NCI-H1048 (cell line): ENCODE measurements at regions not wholly inside any gene's neighbourhood (a gene's known extent, or its start where the extent isn't known, plus 50 kb on each side); places are given as distances from the start of the nearest gene placed in this dataset.

ENCODE experiments used
- DNase-seq: peaks from one replicate; lab custom pipeline; 2025; lab: John Stamatoyannopoulos, UW

DNA sequence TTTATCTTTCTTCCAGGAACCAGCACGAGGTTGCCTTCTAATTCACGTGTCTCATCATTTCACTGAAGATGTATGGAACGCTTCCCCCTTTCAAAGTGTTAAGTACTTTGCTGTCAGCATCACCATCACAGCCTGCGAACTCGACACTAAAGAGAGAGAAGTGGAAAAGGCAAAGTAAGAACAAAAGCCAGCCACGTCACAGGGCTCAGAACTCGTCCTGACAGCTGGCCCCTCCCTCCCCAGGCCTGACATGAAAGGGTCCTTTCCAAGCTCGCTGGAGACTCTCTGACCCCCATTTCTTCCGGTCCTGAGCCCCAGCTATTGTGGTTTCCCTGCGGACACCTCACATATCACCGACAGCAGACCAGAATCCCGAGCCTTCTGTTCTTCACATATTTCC lies 177.8 kb upstream of the NTM start:
- DNase-seq: no peak

DNA sequence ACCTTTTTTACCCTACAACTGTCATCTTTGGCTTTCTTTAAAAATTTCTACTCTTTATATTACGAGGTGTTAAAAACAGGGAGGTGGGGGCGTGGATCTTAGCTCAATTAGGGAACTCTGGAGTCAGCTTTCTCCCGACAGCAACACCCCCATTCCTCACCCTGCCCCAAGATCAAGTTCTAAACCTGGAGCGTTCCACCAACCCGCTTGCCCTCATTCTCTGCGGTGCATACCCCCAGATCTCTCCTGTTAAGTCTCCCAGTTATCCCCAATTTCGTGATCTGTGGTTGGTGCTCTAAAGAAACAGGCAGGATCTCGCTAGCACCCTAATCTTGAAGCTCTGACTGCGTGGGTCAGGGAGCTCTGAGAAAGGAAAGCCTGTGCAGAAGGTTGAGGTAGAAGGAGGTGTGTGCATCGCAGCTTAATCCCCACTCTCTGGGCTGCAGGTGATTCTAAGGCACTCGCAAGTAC lies 177.3 kb upstream of the NTM start:
- no peak for DNase-seq

DNA sequence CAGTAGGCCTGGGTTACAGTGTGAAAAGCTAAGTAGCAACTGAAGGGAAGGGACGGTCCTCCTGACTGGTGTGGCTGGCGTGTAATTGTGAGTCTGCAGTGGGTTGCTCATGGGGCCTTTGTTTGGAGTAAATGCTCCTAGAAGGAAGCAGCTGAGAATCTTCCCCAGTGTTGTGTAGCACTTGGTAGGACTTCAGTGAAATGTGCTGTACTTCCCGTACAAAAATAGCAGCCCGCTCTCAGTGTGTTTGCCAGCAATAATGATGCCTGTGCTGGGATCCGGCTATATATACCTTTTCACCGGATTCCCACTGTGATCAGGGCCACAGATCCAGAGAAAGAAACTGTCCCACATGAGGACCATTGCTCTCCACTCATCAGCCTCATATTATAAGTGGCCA lies 175.7 kb upstream of the NTM start:
- DNase-seq: no peak

DNA sequence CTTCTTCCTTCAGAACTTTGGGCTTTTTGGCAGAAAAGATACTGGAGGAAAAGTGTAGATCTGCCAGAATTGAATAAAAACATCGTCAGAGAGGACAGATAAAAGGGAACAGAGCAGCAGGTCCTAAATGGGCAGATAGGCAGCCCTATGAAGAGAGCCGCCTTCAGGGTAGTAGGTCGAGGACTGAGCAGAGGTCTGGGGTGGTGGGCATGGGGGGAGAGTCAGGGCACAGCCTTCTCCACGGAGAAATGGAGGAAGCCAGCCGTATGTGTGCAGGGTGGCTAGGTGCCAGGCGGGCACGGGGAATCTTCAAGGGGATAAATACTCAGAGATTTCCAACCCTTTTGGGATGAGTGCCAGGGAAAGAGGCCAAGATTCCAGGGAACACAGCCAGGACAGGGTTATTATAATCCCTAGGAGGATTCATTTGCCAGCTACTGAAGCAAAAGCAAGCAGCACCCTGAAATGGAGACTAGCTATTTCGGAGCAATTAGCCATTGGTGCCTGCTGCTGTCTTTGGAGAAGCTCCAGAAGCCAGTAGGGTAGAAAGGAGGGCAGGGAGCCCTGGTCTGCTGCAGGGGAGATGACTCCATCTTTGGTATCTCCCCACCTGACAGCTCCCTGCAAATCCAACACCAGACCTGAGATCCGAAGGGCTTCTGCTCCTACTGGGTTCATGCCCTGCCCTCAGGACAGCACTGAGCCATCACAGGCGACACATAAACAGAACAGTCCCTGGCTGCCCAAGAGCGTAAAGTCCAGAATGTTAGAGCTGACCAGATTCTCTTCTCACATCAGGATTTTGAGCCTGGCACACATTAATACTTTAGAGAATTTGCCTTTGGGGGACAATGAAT lies 174.5 kb upstream of the NTM start:
- no peak for DNase-seq

DNA sequence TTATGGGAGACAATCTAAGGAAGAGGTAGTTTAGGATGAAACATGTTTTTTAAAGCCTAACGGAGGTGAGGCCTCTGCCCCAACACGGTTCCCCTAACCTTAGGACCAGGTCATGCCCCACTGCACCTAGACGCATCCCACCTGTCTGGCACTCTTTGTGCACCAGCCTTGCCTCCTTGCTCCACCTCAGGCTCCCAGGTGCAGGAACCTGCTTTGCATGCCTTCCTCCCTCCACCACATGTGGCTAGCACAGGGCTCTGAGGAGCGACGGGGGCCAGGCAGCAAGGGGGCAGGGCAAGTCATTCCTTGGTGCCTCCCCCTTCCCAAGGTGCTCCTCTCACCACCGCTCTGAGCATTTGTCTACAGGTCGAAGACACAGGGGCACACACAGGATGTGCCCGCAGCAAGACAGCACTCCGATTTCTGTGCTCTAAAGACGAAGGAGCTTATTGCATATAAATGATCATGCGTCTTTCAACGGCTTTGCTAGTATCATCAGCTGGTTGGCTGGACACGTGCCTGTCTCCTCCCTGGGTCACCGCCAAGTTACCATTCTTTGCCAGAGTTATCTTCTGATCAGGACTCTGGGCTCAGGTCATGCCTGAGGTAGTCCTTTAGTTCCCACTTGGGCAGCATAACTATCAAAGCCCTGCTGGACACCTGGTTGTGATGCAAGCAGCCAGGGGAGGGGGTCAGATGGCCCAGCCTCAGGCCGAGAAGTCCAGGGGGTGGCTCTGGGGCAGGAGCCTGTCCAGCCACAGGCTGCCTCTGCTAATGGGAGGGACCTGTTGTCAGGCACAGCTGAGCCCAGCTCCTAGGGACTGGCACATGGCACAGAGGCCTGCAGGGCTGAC lies 172.0 kb upstream of the NTM start:
- no peak for DNase-seq

DNA sequence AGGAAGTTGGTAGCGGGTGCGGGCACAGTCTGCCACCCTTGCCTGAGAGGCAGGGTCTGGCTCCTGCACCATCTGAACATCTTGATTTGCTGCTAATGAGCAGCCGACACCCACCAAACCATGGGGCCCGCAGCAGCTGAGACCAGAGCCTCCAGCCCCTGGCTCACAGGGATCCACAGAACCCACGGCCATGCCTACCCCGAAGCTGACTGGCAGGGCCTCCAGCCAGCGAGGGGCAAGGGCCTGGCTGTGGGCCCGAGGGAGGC lies 171.5 kb upstream of the NTM start:
- DNase-seq: no peak

DNA sequence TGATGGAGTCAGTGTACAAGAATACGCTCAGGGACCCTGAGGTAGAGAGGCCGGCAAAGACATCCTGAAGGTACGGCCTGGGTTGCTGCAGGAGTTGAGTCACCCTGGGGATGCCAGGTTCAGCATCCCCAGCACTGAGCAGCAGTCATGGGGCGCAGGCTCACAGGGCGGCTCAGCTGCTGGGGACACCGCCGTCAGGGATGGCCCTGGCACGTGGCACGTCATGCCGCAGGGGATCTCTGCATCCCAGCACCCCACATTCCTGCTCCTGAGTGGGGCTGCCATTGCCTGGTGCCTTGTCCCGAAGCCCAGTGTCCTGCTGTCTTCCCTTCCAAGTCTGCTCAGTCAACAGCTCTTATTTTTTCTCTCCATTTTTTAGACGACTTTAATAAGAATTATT lies 168.7 kb upstream of the NTM start:
- no peak for DNase-seq

DNA sequence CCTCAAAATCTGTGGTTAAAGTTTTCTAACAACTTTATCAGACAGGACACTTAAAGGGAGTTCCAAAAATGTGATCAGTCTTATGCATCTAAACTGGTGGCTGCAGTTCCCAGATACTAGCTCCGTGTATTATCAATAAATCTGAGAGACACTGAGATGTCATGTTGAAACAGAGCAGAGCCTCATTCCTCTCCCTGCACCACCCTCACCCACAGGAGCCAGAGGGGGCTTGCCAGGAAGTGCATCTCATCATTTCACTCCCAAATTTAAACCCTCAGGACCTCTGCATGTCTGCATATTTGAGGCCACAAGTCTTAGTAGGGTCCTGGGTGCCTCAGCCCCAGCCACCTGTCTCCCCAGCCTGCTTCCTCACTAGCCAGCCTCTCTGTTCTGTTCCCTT lies 167.4 kb upstream of the NTM start:
- DNase-seq: no peak

DNA sequence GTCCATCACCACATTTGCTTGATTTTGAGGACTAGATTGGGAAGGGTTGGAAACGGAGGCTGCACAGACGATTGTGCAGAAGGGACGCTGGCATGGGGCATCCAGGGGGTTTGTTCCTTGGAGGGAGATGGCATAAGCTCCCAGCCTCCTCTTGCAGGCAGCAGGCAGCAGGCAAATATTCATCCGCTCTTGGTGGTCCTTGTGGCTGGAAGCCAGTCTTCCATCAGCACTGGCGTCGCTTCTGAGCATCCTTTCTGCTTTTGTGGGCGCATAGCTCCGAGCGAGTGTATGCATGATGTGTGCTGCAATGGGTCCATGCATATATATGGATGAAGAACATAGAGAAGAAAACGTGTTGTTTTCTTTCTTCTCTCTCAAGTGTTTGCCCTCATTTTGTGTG lies 166.1 kb upstream of the NTM start:
- no peak for DNase-seq

DNA sequence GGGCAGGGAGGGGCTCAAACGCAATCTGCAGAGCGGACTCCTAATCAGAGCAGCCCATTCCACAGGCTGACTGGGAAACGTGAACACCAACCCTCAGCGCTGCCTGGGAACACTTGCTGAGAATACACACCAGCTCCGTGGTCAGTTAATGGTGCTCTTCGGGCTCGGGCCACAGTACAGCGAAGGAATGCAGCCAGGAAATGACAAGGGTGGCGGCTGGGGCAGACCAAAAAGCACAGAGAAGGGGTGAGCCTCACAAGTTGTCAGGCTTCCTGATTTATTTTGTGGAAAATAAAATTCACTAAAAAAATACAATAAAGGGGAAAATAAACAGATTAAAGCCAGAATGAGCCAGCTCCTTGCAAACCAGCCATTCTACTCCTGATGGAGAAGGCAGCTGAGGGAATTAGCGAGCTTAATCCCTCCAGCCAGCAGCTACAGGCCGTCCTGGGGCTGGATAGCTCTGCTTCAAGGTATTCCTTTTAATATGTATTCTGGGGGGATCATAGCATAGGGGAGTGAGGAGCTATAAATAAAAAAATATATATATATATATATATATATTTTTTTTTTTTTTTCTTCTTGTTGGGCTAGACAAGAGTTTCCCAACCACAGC lies 165.5 kb upstream of the NTM start:
- no peak for DNase-seq

DNA sequence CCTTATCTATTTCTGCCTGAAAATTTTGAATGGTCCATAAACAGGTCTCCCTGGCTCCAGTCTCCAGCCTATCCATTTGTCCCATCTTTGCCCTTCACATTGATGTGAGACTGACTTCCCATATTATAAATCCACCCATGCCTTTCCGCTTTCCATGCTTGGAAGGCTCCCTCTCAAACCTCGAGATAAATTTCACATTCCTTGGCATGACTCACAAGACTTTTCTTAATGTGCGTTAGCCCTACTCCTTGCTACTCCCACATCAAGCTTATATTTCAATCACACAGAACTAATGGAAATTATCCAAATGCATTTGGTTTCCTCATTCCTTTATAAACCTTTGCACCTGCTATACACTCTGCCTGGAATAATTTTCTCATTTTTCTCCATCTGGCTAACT lies 163.7 kb upstream of the NTM start:
- DNase-seq: no peak

DNA sequence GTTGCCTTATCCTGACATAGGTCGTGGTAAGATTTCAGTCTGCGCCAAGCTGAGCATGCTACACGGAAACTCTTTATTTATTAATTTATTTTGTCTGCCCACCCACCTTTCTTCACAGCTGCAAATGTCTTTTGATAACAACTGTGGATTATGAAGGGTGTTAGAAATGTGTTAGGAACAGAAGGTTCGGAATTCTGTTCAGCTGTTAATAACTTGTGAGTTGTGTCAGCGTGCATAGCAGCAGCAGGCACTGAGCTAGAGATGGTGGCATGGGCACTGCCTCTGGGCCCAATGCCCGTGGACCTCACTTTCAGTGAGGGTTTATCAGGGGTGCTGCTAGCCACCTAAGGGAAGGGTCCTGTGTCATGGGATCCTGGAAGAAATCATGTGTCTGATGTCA lies 162.5 kb upstream of the NTM start:
- DNase-seq: no peak

DNA sequence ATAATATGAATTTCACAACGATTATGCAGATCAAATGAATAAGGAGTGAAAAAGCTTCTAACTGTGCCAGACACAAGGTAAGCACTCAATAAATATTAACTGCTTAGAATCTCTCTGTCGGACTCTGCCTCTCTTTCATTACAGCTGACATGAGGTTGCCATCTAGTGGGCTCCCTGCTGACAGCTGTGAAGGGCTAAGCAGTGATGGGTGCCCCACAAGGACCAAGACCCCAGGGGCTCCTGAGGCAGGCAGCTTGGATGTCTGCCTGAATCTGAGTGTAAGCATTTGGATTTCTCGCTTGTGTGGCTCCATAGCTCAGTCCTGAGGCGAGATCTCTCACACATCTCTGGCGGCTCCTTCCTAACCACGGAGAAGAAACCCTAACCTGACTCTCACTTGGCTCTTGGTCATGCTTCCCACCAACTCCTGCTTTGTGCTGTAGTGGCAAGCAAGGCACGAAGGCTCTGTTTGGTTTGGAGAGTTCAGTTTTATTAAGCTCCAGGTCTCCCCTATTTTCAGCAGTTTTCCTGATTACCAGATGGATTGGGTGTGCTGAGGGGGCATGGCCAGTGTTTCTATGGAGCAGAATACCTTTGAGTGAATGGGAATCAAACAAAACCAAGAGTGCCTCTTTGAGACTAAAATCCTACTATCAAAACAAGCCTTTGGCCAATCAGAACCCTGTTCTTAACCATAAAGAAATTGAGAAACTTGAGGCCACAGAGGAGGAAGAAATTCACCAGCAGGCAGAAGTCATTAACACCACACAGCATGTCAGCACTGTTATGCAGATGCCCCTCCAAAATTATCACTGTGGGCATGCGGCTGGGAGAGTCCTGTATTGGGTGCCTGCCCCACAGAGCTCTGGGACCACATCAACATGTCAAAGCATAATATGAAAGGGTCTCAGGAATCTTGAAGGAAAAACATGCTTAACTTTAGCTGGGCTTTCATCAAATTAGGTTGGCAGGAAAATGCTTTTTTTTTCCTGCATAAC lies 152.8 kb upstream of the NTM start:
- no peak for DNase-seq

DNA sequence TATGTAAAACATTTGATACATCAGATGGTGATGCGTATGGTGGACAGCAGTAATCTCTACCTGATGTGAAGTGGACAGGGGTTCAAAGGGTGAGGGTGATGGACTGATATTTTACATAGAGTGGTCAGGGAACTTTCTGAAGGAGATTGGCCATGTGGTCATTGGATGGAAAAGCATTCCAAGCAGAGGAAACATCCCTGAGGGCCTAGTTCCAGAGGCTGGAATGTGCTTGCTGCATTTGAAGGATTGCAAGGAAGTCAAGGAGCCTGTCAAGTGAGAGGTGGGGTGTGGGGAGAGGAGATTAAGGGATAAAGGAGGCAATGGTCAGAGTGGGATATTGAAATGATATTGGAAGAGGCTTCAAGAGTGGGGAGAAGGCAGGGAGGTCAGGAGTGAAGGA lies 151.9 kb upstream of the NTM start:
- DNase-seq: no peak

DNA sequence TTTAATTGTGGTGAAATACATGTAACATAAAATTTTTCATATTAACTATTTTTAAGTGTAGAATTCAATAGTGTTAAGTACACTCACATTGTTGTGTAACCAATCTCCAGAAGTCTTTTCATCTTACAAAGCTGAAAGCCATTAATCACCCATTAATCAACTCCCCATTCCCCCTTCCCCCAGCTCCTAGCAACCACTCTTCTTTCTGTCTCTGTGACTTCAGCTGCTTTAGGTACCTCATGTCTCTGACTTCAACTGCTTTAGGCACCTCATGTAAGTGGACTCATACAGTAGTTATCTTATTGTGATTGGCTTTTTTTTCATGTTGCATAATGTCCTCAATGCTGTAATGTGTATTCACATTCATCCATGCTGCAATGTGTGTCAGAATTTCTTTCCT lies 150.8 kb upstream of the NTM start:
- DNase-seq: no peak

DNA sequence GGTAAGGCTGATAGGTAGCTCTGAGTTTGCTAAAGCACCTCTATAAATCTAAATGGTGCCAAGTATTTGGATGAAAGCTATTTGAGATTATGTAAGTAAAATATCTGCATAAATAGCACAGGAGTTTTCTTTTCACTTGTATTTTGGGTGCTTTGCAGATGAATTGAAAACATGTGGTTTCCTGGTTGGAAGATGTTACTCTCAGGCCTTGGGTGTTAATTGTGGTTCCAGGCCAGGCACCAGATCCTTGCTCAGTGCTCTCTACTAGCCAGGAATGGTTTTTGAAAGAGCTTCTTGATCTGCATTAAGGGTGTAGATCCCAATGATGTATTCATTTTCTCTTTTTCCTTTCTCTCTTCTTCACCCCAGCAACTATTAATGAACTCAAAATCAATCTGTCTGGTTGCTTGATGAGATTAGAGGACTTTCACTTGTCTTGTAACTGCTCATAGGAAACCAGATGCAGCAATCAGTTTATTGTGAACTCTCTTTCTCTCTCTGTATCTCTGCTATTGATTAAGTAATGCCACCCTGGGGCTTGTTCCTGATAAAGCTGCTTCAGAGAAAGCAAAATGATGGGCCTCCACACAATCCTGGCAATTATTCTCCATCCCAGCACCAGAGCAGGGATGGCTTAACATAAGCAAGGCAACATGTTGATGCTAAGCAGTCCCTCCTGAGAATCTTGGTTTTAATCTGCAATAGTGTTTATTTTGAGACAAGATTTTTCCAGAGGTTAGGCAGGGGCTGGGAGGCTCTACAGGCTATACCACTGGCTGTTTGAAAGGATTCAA lies 147.0 kb upstream of the NTM start:
- DNase-seq: no peak

DNA sequence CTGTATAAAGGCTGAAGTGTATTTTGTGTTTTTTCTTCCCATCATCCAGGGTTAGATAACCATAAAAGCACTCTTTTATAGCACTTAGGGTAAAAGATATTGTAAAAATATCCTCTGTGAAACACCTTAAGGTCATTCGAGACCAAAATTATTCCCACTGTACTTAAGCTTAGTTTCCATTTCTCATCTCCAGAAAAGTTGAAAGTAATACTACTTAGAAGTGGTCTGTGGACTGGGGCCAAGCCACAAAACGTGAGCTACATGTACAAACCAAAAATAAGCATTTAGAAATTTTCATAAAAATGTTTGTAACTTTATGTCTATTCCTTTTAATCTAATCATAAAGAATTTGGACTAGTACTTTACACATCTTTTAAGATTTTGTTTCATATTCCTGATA lies 142.0 kb upstream of the NTM start:
- no peak for DNase-seq

DNA sequence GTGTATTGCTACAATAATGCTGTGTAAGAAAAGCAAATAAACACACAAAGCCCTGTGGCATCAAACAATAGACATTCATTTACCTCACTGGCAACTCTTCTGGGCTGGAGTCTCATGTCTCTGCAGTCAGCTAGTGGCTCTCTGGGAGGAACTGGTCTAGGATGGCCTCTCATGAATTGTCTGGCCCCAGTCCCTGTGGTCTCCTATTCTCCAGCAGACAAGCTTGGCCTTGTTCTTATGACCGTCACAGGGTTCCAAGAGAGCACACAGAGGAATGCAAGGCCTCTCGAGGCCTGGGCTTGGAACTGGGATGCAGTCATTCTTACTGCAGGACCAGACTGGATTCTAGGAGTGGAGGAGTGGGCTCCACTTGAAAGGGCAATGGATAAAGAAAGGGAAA lies 141.2 kb upstream of the NTM start:
- no peak for DNase-seq

DNA sequence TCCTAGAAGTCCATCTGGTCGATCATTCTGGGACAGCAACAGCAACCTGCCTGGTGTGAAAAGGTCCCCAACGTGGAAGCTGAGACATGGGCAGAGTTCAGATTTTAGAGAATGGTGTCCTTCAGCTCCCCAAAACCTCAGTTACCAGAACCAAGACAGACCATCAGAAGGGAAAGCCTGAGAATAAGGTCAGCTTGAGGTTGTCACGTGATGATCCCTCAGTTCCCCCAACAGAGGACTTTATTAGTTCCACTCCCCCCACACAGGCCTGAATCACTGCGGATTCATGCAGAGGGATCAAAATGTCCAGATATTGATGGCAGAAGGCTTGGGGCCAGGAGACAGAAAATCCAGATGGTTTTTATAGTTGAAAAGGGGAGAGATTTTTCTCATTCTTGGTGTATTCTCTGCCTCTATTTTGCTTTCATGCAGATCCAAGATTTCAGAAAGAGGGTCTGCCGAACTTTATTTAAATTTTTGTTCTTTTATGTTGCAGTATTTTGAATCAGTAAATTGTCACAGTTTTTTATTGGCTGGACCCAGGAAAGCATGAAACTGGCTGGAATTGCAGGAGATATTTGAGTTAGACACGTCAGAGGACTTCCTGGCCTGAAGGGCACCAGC lies 139.0 kb upstream of the NTM start:
- DNase-seq: no peak

DNA sequence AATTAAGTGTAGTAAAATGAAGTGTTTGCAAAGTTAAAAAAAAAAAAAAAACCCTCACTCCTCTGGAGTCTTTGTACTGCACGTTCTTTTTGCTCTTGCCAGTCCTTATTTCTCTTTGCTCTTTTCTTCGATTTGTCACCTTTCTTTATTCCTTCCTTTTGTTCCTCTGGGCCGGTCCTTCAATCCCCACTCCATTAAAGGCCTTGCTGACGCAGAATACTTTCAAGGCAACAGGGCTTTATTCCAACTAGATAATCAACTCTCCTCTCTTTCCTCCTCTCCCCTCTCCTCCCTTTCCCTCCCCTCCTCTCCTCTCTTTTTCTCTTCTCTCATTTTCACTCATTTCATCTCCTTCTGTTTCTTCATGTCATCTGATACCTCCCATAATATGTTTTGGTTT lies 138.2 kb upstream of the NTM start:
- no peak for DNase-seq

DNA sequence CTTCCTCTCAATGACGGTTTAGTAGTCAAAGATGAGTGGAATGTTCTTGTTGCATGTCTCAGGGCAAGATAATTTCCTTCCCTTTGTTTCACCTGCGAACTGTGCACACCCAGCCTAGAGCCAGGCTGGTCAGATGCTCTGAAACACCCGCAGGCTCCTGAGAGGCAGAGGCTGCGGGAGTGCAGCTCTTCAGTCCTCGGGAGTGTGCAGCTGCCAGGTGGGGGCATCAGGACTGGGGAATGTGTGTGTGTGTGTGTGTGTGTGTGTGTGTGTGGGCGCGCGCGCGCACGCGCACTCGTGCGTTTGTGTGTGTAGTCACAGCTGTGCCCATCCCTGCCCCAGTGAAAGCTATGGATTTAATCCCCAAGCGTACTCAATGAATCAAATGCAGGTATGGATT lies 136.2 kb upstream of the NTM start:
- DNase-seq: no peak
